Trophoblast cell (in vitro differentiated cells and primary cell): ENCODE measurements at regions not wholly inside any gene's neighbourhood (a gene's known extent, or its start where the extent isn't known, plus 50 kb on each side); places are given as distances from the start of the nearest gene placed in this dataset.

Experiments used
- DNase-seq, 2 donors: peaks; one replicate each; pipeline ENCODE4 v3.0.0-alpha.2; 2016
- H2AFZ ChIP-seq: 2 replicates; pipeline ENCODE4 v1.6.1; 2013; ENCODE audit warnings: low read length, moderate library complexity, mild to moderate bottlenecking; ENCODE audit not compliant: insufficient read depth, poor library complexity
- H2AK5ac ChIP-seq: 2 replicates; pipeline ENCODE4 v1.6.1; 2013; ENCODE audit warnings: mild to moderate bottlenecking, low read length
- H2BK120ac ChIP-seq: 2 replicates; pipeline ENCODE4 v1.6.1; 2013; ENCODE audit warnings: low read length, mild to moderate bottlenecking, moderate library complexity; ENCODE audit not compliant: insufficient read depth, poor library complexity
- H2BK12ac ChIP-seq: 2 replicates; pipeline ENCODE4 v1.6.1; 2013; ENCODE audit warnings: mild to moderate bottlenecking, low read length, moderate library complexity
- H2BK5ac ChIP-seq: 2 replicates; pipeline ENCODE4 v1.6.1; 2013; ENCODE audit warnings: low read length, low read depth, moderate library complexity, mild to moderate bottlenecking; ENCODE audit not compliant: poor library complexity
- H3K14ac ChIP-seq: 2 replicates; pipeline ENCODE4 v1.6.1; 2013; ENCODE audit warnings: mild to moderate bottlenecking, low read length
- H3K18ac ChIP-seq: 2 replicates; pipeline ENCODE4 v1.6.1; 2013; ENCODE audit warnings: mild to moderate bottlenecking, low read length
- H3K23ac ChIP-seq: 2 replicates; pipeline ENCODE4 v1.6.1; 2013; ENCODE audit warnings: low read length
- H3K27ac ChIP-seq: 2 replicates; pipeline ENCODE4 v1.5.1; 2013; ENCODE audit warnings: low read depth, mild to moderate bottlenecking, inconsistent platforms, low read length, moderate library complexity
- H3K27me3 ChIP-seq: 2 replicates; pipeline ENCODE4 v1.6.1; 2013; ENCODE audit warnings: inconsistent platforms, mild to moderate bottlenecking, low read length, moderate library complexity; ENCODE audit not compliant: insufficient read depth
- H3K36me3 ChIP-seq, 2 experiments: 1 replicate in 1 of 2; 2 replicates in 1 of 2; pipeline ENCODE4 v1.6.1; 2013; ENCODE audit warnings: low read length in 2 of 2, mild to moderate bottlenecking in 2 of 2, moderate library complexity in 1 of 2; ENCODE audit not compliant: insufficient read depth in 2 of 2, control insufficient read depth in 1 of 2
- H3K4ac ChIP-seq: 2 replicates; pipeline ENCODE4 v1.6.1; 2013; ENCODE audit warnings: low read depth, mild to moderate bottlenecking, low read length, moderate library complexity
- H3K4me1 ChIP-seq, 2 experiments: 1 replicate in 1 of 2; 2 replicates in 1 of 2; pipeline ENCODE4 v1.6.1; 2013; ENCODE audit warnings: low read length in 2 of 2, mild to moderate bottlenecking in 2 of 2, moderate library complexity in 1 of 2; ENCODE audit not compliant: insufficient read depth in 2 of 2, control insufficient read depth in 1 of 2
- H3K4me2 ChIP-seq: 2 replicates; pipeline ENCODE4 v1.6.1; 2013; ENCODE audit warnings: inconsistent platforms, mild to moderate bottlenecking, low read length, moderate library complexity
- H3K4me3 ChIP-seq: 2 replicates; pipeline ENCODE4 v1.5.1; 2013; ENCODE audit warnings: mild to moderate bottlenecking, low read depth, low read length, inconsistent platforms
- H3K79me1 ChIP-seq: one replicate; pipeline ENCODE4 v1.6.1; 2013; ENCODE audit warnings: low read length
- H3K79me2 ChIP-seq: 2 replicates; pipeline ENCODE4 v1.6.1; 2013; ENCODE audit warnings: low read length, mild to moderate bottlenecking; ENCODE audit not compliant: control insufficient read depth, insufficient read depth, poor library complexity
- H3K9ac ChIP-seq: 2 replicates; pipeline ENCODE4 v1.6.1; 2013; ENCODE audit warnings: mild to moderate bottlenecking, low read length
- H3K9me3 ChIP-seq: 2 replicates; pipeline ENCODE4 v1.6.1; 2013; ENCODE audit warnings: low read depth, mild to moderate bottlenecking, control low read depth, inconsistent platforms, low read length; ENCODE audit not compliant: insufficient read depth
- H4K12ac ChIP-seq: 2 replicates; pipeline ENCODE4 v1.6.1; 2013; ENCODE audit warnings: low read depth, mild to moderate bottlenecking, low read length, moderate library complexity
- H4K8ac ChIP-seq: 2 replicates; pipeline ENCODE4 v1.6.1; 2013; ENCODE audit warnings: low read depth, mild to moderate bottlenecking, low read length, moderate library complexity
- H4K91ac ChIP-seq: one replicate; pipeline ENCODE4 v1.6.1; 2013; ENCODE audit warnings: low read depth, mild to moderate bottlenecking, low read length, moderate library complexity
- WGBS: extraction: QIAGEN DNeasy Blood & Tissue Kit; methylation state at CpG from one replicate; pipeline ENCODE4 v1.1.7; 2013; ENCODE audit warnings: missing lambda C conversion rate; ENCODE audit not compliant: insufficient read length, insufficient coverage; ENCODE audit errors: extremely low coverage; 5-methylcytosine and 5-hydroxymethylcytosine counted together

DNA sequence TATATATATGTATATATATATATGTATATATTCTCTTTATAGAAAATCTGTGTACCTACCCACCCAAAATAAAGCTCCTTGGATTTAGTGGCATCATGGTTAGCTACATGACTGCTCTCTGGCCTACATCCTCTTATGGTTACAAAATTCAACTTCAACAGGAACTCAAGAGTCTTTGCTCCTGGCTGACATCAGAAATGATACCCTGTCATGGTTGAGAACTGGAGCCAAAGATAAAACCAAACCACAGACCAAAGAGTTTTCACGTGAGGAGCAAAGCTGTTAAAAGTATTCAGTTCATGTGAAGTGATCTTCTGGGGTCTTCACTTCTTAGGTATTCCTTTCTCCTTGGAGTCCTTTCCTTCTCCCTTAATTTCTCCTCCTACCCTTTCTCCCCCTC lies 476.3 kb downstream of the SOX11 start:
- WGBS: no CpG with 5 or more reads among the region's 1 CpG
- no peak for DNase-seq
- Histone ChIP-seq H2BK12ac (no peak overlapping the region), H2AK5ac (no peak overlapping the region), H3K79me1 (no peaks in the 10 kb centered on the region), H2BK5ac (no peak overlapping the region), H4K12ac (no peak overlapping the region), H3K9me3 (no peaks in the 10 kb centered on the region), H3K18ac (no peak overlapping the region), H3K9ac (no peak overlapping the region), H3K4me3 (no peak overlapping the region), H3K27ac (no peak overlapping the region), H3K4me1 (peaks cover 2 to 3% of the 10 kb centered on the region in 2 experiments), H3K79me2 (no peaks in the 10 kb centered on the region), H4K8ac (no peak overlapping the region), H2AFZ (no peak overlapping the region), H3K23ac (no peak overlapping the region), H3K36me3 (no peaks in the 10 kb centered on the region), H2BK120ac (no peak overlapping the region), H3K14ac (no peak overlapping the region), H3K27me3 (no peaks in the 10 kb centered on the region), H3K4ac (no peak overlapping the region), H3K4me2 (no peak overlapping the region), H4K91ac (no peak overlapping the region)

DNA sequence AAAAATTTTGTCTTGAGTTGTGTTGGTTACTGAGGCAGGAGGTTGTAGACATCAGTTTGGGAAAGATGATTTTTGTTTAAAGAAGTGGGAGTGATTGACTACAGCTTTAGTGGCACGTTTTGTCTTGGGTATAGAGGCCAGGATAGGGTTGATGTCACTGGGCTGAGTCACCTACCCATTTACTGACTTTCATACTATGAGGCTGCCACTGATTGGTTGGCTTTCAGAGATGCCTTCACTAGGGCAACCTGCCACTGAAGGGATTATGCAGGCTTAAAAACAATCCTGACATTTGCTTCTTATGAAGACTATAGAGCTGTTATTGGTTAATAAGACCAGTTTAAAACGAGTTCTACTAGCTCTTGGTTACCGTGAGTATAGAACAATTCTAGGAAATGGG lies 479.1 kb downstream of the SOX11 start:
- Histone ChIP-seq H3K4me1 (no peaks in the 10 kb centered on the region), H4K12ac (no peak overlapping the region), H2BK5ac (no peak overlapping the region), H2BK12ac (no peak overlapping the region), H3K4me3 (no peak overlapping the region), H3K27ac (no peak overlapping the region), H3K9ac (no peak overlapping the region), H2BK120ac (no peak overlapping the region), H4K91ac (no peak overlapping the region), H3K23ac (no peak overlapping the region), H3K79me2 (no peaks in the 10 kb centered on the region), H3K18ac (no peak overlapping the region), H4K8ac (no peak overlapping the region), H3K14ac (no peak overlapping the region), H3K4ac (no peak overlapping the region), H2AFZ (no peak overlapping the region), H3K36me3 (no peaks in the 10 kb centered on the region), H3K9me3 (no peaks in the 10 kb centered on the region), H2AK5ac (no peak overlapping the region), H3K27me3 (no peaks in the 10 kb centered on the region), H3K79me1 (no peaks in the 10 kb centered on the region), H3K4me2 (no peak overlapping the region)
- no peak for DNase-seq
- WGBS: no CpG with 5 or more reads among the region's 3 CpGs

DNA sequence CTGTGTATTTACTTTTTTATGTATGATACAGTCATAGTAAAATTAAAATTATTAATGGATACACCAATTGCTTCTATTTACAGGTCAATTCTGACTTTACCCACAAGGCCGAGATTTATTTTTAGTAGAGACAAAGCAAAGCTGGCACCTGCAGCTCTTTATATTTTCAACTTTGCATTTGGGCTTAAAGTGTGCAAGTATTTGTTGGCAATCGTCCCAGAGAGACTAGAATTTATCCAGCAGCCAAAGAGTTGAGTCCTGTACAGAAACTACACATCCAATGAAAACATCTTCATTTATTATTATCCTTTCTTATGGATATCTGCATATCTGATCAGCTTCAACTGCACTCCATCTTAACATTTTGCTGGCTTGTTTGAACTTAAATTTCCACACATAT lies 485.6 kb downstream of the SOX11 start:
- no CpG with 5 or more reads among the region's 2 CpGs for WGBS
- Histone ChIP-seq H3K4me1 (peaks cover 2 to 3% of the 10 kb centered on the region in 2 experiments), H3K36me3 (no peaks in the 10 kb centered on the region)

DNA sequence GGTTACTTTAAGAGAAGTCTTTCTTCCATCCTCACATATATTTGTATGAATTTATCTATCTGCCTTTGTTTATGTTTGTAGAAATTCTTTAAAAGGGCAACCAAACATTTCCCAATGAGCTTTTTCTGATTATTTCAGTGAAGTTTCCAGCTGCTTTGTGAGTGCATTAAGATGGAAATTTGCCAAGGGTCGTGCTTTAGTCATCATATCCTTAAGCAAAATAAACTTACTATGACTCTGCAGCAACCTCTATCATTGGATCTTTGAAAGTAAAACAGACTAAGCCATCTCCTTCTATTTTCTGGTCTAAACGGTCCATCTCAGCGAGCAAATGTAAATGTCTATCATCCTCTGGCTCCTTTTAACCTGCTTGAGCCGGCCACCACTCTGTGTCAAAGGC lies 489.3 kb downstream of the SOX11 start:
- H2BK12ac ChIP-seq: peak overlapping the region; percentile 84
- H3K4me1 ChIP-seq: peaks cover 5 to 11% of the 10 kb centered on the region in 2 experiments
- no peaks in the 10 kb centered on the region for H3K79me2 ChIP-seq
- no peak overlapping the region for H4K12ac ChIP-seq
- H3K14ac ChIP-seq: peak overlapping the region; percentile 25
- H3K27me3 ChIP-seq: no peaks in the 10 kb centered on the region
- no peak overlapping the region for H2AK5ac ChIP-seq
- H3K4me3 ChIP-seq: no peak overlapping the region
- H3K27ac ChIP-seq: peak overlapping the region; percentile 40
- H3K79me1 ChIP-seq: peaks cover 23% of the 10 kb centered on the region
- H3K4me2 ChIP-seq: no peak overlapping the region
- H2AFZ ChIP-seq: no peak overlapping the region
- H3K36me3 ChIP-seq: no peaks in the 10 kb centered on the region
- H3K4ac ChIP-seq: peak overlapping the region; percentile 31
- H3K9ac ChIP-seq: no peak overlapping the region
- H3K23ac ChIP-seq: no peak overlapping the region
- peak overlapping the region; percentile 71 for H4K8ac ChIP-seq
- no peak overlapping the region for H3K18ac ChIP-seq
- H2BK120ac ChIP-seq: peak overlapping the region; percentile 69
- no peaks in the 10 kb centered on the region for H3K9me3 ChIP-seq
- WGBS: no CpG with 5 or more reads among the region's 4 CpGs
- H2BK5ac ChIP-seq: peak overlapping the region; percentile 70
- DNase-seq: no peak
- peak overlapping the region; percentile 59 for H4K91ac ChIP-seq

More for the DNA sequence above, 485.6 kb downstream of the SOX11 start:
- Histone ChIP-seq H3K79me1 (peaks cover 5% of the 10 kb centered on the region), H3K4me2 (no peak overlapping the region), H2BK5ac (no peak overlapping the region), H2BK120ac (no peak overlapping the region), H3K23ac (no peak overlapping the region), H3K27ac (no peak overlapping the region), H4K12ac (no peak overlapping the region), H3K9me3 (no peaks in the 10 kb centered on the region), H3K14ac (no peak overlapping the region), H2AFZ (no peak overlapping the region), H4K8ac (no peak overlapping the region), H3K27me3 (no peaks in the 10 kb centered on the region), H3K18ac (no peak overlapping the region), H2AK5ac (no peak overlapping the region), H4K91ac (no peak overlapping the region), H2BK12ac (no peak overlapping the region), H3K9ac (no peak overlapping the region), H3K79me2 (no peaks in the 10 kb centered on the region), H3K4ac (no peak overlapping the region), H3K4me3 (no peak overlapping the region)
- no peak for DNase-seq
